ENCODE measurements at regions not wholly inside any gene's neighbourhood (a gene's known extent, or its start where the extent isn't known, plus 50 kb on each side); places are given as distances from the start of the nearest gene placed in this dataset.

DNA sequence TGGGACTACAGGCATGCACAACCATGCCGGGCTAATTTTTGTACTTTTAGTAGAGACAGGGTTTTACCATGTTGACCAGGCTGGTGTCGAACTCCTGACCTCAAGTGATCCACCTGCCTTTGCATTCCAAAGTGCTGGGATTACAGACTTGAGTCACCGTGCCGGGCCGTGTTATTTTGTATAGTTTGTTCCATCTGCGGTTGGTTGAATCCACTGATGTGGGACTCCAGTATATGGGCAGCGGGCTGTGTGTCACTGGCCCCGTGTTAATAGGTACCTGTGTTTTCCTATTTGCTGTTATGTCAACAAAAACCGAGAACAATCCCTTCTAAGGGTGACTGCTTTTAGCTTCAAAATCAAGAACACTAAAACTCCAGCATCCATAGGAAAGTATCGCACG lies 297.6 kb upstream of the PITRM1 start:
- intact Hi-C loops (cut with micrococcal nuclease) = no loop called here
- no peak overlapping the region for H3K27ac Mint-ChIP-seq
- H3K9me3 Mint-ChIP-seq = peaks cover 3% of the 10 kb centered on the region
- no peak for DNase-seq
- H3K4me3 Mint-ChIP-seq = no peak overlapping the region
- H3K27me3 Mint-ChIP-seq = peaks cover 6% of the 10 kb centered on the region
- H3K36me3 Mint-ChIP-seq (ENCODE audit: low read depth) = no peaks in the 10 kb centered on the region
- H3K4me1 Mint-ChIP-seq = peaks cover 55% of the 10 kb centered on the region

DNA sequence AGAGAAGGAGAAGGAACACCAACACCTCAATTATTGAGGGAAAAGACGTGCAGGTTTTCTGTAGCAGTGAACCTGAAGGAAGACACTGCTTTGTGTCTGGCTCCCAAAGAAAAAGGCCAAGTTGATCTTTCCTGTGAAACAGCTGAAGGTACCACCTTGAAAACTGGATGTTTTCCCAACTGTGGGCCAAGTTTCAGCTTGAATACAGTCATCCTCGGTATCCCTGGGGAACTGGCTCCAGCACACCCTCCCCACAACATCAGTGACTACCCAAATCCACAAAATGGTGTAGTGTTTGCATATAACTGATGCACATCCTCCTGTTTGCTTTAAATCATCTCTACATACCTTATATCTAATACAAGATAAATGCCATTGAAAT lies 297.0 kb upstream of the PITRM1 start:
- DNase-seq = no peak
- no peak overlapping the region for H3K27ac Mint-ChIP-seq
- H3K36me3 Mint-ChIP-seq (ENCODE audit: low read depth) = no peaks in the 10 kb centered on the region
- peaks cover 59% of the 10 kb centered on the region for H3K4me1 Mint-ChIP-seq
- H3K9me3 Mint-ChIP-seq = peaks cover 3% of the 10 kb centered on the region
- H3K27me3 Mint-ChIP-seq = peaks cover 2% of the 10 kb centered on the region
- intact Hi-C loops (cut with micrococcal nuclease) = loop anchor here (2.0 to 5.0 kb wide), 6 partner anchors 153 to 1183 kb away; no protein-coding TSS in a partner anchor
- H3K4me3 Mint-ChIP-seq = peak overlapping the region; percentile 82

DNA sequence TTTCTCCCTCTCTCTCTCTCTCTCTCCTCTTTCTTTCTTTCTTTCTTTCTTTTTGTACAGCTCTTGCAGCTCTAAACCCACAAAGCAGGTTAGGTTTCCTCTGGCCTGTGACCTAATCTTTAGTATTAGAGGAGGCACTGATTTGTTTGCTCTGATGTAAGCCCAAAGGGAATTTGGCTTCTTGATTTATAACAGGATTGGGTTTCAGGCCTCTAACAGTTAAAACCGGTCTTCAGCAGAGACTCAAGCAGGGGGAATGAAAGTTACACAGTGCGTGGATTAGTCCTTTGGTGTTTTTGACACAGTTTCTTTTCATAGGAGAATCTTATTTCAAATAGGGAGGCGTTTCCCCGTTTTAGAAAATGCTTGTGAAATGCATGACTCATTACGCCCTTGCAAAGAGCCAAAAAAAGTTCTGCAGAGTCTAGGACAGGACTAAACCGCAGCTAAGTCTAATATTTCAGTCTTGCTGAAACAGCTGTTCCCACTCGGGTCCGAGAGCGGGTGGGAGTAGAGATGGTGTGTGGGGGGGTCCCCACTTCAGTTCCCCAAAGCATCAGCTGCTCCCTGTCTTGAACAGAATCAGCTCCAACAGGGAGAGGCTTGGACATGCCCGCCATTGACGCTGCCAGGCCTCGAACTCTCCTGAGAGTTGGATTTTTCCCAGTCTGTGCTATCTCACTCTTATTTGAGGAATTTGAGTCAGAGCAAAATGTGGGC lies 296.5 kb upstream of the PITRM1 start:
- intact Hi-C loops (cut with micrococcal nuclease) = loop anchor here (1.0 to 5.0 kb wide), 8 partner anchors 8 to 1183 kb away; no protein-coding TSS in a partner anchor
- Mint-ChIP-seq H3K4me3 (peak overlapping the region; percentile 82), H3K9me3 (peaks cover 3% of the 10 kb centered on the region), H3K4me1 (peaks cover 57% of the 10 kb centered on the region), H3K27ac (peak overlapping the region; percentile 96), H3K27me3 (peaks cover 2% of the 10 kb centered on the region), H3K36me3 (ENCODE audit: low read depth) (no peaks in the 10 kb centered on the region)
- DNase-seq = no peak

DNA sequence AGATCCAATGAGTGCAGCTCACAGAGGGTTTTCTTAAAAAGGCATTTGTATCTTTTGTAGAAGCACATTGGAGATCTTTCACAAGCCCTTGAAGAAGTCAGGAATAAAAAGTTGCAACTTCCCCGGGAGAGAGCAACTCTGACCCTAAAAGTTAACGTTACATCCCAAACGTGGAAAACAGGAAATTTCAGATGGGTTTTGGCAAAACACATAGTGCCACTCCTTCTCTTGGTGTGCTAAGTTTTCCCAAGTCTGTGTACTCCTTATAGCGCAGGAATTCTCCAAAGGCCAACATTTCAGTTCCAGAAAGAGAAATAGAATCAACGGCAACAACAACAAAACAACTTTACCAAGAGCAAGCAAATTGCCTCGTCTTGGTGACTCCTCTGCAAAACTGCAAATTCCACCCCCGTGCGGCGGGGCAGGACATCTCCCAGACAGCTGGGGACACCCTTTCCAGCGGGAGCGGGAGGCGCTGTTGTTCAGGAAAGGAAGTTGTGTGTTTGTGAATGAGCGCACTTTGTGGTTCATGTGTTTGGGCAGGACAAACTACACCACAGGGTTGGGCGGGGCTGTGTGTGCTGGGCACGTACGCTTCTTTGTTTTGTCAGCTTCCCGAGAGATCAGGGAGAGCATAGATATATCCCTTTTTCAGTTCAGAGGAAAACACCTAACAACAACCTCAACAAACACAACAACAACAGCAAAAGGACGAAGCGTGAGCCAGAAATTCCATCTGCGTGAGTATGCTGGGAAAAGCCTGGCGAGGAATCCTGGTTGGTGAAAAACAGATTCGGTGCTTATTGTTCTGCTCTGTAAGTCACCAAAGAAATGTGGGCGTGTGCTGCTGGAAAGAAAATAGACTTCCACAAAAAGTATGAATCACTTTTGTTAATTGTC lies 294.7 kb upstream of the PITRM1 start:
- Mint-ChIP-seq H3K27me3 (no peaks in the 10 kb centered on the region), H3K4me1 (peaks cover 51% of the 10 kb centered on the region), H3K4me3 (peak overlapping the region; percentile 82), H3K9me3 (peaks cover 7% of the 10 kb centered on the region), H3K27ac (peak overlapping the region; percentile 96), H3K36me3 (ENCODE audit: low read depth) (no peaks in the 10 kb centered on the region)
- intact Hi-C loops (cut with micrococcal nuclease) = loop anchor here (5.0 kb wide), 5 partner anchors 240 to 1185 kb away; no protein-coding TSS in a partner anchor
- DNase-seq = peak; percentile 79

DNA sequence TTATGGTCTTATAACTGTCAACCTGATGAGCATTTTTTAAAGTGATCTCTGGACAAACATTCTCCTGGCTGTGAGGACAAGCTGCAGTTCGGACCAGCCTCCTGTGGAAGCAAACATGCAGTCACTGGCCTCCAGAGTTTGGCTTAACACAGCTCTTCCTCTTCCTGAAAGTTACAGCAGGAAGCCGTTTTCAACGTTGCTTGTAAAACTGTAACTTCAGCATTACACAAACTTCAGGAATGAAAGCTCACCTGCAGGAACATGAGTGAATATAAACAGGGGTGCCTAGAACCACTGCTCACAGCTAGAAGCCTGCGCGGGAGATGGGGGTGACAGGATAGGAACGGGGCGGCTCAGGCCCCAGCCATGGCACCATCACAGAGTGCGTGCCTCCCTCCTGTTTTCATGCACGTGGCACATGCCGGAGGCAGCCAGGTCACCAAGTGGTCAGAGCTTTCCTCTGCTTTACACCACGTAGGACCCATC lies 292.9 kb upstream of the PITRM1 start:
- Mint-ChIP-seq H3K36me3 (ENCODE audit: low read depth) (no peaks in the 10 kb centered on the region), H3K9me3 (peaks cover 10% of the 10 kb centered on the region), H3K4me3 (peak overlapping the region; percentile 36), H3K27ac (no peak overlapping the region), H3K4me1 (peaks cover 42% of the 10 kb centered on the region), H3K27me3 (no peaks in the 10 kb centered on the region)
- intact Hi-C loops (cut with micrococcal nuclease) = loop anchor here (5.0 kb wide), 5 partner anchors 238 to 1187 kb away; no protein-coding TSS in a partner anchor
- no peak for DNase-seq

DNA sequence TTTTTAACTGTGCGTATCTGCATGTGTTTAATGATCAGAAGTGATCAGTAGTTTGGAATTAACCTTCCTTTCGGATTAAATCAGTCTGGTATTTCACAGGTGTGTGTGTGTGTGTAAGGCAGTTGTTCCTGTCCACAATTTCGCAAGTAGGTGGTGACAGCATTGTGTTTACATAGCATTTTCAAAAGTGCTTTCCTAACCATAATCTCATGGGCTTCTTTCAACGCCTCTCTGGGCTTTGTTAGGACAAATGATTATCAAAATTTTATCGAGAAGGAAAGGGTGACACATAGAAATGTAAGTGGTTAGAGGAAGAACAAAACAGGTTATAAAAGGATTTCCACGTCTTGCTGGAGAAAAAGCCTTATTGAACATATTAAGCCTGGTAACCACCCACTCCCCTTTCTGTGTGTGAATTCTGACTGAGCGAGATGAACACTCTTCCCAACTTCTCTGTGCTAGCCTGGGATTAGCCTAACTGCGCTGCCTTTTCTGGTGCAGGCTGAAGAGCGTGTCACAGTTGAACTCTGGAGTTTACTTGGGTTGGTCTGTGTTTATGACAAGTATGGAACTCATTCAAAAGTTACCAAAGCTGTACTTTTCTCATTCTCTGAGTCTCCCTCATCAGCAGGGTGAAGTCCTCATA lies 292.3 kb upstream of the PITRM1 start:
- no peak overlapping the region for H3K4me3 Mint-ChIP-seq
- H3K27me3 Mint-ChIP-seq = no peaks in the 10 kb centered on the region
- DNase-seq = no peak
- intact Hi-C loops (cut with micrococcal nuclease) = loop anchor here (5.0 kb wide), 5 partner anchors 238 to 1187 kb away; no protein-coding TSS in a partner anchor
- peaks cover 10% of the 10 kb centered on the region for H3K9me3 Mint-ChIP-seq
- peaks cover 41% of the 10 kb centered on the region for H3K4me1 Mint-ChIP-seq
- no peak overlapping the region for H3K27ac Mint-ChIP-seq
- H3K36me3 Mint-ChIP-seq (ENCODE audit: low read depth) = no peaks in the 10 kb centered on the region

DNA sequence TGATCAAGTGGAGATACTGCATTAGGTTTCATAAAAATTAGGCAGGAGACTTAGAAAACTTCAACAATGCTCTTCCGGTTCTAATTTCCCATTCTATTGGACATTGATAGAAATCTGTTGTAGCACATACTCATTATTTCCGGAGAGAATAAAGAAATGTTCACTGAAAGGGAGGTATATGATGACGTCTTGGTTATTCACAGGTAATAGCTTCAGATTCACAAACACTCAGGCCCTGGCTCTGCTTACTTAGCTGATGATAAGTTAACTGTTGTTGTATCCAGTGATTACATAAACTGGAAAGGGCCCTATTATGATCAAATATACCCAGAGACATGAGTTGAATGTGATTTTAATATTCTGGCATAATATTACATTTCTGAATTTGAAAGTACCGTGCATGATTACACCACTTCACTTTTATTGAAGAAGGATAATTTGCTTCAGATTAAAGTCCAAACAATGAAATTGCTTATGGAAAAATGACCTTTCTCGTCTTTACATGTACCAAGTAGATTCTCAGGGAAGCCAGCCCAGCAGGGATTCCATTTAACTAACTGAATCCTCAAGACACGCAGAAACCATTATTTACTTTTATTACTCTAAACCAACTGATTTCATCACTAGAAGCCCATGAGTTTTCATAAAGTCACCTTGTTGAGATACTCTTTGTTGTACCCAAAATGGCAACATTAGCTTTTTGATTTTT lies 288.0 kb upstream of the PITRM1 start:
- Mint-ChIP-seq H3K27me3 (peaks cover 2% of the 10 kb centered on the region), H3K4me3 (no peak overlapping the region), H3K36me3 (ENCODE audit: low read depth) (peaks cover 2% of the 10 kb centered on the region), H3K9me3 (peaks cover 17% of the 10 kb centered on the region), H3K27ac (no peak overlapping the region), H3K4me1 (peaks cover 15% of the 10 kb centered on the region)
- DNase-seq = no peak
- intact Hi-C loops (cut with micrococcal nuclease) = no loop called here

DNA sequence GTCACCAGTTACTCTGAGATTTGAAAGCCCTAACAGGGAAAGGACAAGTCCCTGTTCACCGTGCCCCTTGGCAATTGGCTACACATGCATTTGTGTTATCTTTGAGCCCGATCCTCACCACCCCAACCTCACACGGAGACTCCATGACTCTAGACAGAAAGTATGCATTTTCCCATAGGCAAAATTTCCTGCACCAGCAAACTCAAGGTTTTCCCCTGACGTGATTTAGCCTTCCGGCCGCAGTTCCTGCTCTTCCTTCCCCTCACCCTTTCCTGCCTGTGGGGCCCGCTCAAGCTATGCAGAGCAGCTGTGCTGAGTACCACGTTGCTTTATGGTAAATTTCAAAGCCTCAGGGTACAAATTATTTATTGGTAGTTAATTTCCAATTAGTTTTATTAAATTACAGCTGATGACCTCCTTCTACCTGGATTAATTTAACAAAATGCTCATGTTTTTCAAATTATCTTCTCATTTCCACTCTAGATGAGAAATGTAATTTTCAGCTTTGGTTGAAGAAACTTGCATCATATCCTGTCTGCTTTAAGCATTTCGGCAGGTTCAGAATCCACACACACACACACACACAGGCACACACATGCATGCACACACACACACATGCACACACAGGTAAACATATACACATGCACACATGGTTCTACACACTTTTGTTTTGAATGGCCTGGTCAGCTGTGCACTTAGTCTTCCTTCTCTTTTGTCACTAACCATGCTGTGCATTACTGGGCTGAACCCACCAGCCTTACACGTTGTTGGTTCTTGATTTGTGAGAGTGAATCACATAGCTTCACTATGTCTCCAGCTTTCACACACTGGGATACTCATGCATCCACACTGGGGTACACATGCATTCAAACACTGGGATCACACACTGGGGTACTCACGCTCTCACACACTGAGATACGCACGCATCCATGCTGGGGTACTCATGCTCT lies 283.1 kb upstream of the PITRM1 start:
- Mint-ChIP-seq H3K27ac (peak overlapping the region; percentile 66), H3K36me3 (ENCODE audit: low read depth) (peaks cover 2% of the 10 kb centered on the region), H3K27me3 (peaks cover 7% of the 10 kb centered on the region), H3K4me3 (peak overlapping the region; percentile 37), H3K4me1 (peaks cover 30% of the 10 kb centered on the region), H3K9me3 (peaks cover 7% of the 10 kb centered on the region)
- no peak for DNase-seq
- intact Hi-C loops (cut with micrococcal nuclease) = no loop called here

DNA sequence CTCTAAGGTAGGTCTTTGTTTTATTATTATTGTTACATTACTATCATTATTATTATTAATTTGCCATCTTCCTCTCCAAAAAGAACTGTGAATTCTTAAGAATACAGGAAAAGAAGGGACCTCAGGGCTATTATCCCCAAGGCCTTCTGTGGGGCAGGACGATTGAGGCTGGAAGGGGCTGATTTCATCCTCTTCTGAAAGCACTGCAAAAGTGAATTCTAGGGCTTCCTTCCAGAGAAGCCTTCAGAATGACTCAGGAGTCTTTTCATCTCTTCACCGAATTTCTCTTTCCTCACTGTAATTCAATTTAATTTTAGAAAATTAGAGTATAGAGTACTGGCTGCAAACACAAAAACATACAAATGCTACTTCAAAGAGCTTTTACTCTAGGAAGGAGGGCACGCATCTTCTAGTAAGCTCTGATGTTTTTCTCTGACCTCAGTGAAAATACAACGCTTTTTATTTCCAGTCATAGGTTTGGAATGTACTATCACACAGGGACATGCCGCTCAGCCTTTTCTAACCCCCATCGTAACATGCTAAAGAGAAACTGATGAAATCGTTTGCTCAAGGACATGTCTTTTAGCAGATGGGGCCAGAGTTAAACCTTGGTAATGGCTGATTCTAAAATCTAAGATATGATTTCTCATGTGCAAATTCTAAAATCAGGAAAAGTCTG lies 280.2 kb upstream of the PITRM1 start:
- peaks cover 20% of the 10 kb centered on the region for H3K27me3 Mint-ChIP-seq
- no peak overlapping the region for H3K27ac Mint-ChIP-seq
- H3K4me3 Mint-ChIP-seq = no peak overlapping the region
- peaks cover 30% of the 10 kb centered on the region for H3K4me1 Mint-ChIP-seq
- peaks cover 4% of the 10 kb centered on the region for H3K9me3 Mint-ChIP-seq
- no peak for DNase-seq
- peaks cover 2% of the 10 kb centered on the region for H3K36me3 Mint-ChIP-seq (ENCODE audit: low read depth)
- intact Hi-C loops (cut with micrococcal nuclease) = no loop called here

DNA sequence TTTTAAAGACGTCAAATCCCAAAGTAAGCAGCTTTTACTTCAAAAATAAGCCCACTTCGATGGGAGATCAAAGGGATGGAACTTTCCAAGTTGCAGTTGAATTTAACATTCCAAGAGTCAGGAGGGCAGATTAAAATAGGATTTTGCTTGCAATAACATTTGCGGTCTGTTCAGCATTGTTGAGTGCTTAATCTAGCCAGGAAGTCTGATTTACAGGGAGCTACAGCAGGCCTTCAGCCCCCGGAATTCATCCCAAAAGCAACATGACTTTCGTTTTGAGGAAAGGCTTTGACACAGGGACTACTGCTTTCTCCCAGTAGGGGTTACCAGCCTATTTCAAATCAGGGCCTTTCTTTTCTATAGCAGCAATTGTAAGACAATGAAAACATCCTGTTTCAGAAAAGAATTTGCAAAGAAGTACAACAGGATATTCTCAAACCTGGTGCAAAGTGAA lies 279.6 kb upstream of the PITRM1 start:
- no peak overlapping the region for H3K4me3 Mint-ChIP-seq
- peaks cover 30% of the 10 kb centered on the region for H3K4me1 Mint-ChIP-seq
- H3K36me3 Mint-ChIP-seq (ENCODE audit: low read depth) = peaks cover 2% of the 10 kb centered on the region
- no peak for DNase-seq
- H3K27me3 Mint-ChIP-seq = peaks cover 23% of the 10 kb centered on the region
- peaks cover 4% of the 10 kb centered on the region for H3K9me3 Mint-ChIP-seq
- intact Hi-C loops (cut with micrococcal nuclease) = no loop called here
- no peak overlapping the region for H3K27ac Mint-ChIP-seq

DNA sequence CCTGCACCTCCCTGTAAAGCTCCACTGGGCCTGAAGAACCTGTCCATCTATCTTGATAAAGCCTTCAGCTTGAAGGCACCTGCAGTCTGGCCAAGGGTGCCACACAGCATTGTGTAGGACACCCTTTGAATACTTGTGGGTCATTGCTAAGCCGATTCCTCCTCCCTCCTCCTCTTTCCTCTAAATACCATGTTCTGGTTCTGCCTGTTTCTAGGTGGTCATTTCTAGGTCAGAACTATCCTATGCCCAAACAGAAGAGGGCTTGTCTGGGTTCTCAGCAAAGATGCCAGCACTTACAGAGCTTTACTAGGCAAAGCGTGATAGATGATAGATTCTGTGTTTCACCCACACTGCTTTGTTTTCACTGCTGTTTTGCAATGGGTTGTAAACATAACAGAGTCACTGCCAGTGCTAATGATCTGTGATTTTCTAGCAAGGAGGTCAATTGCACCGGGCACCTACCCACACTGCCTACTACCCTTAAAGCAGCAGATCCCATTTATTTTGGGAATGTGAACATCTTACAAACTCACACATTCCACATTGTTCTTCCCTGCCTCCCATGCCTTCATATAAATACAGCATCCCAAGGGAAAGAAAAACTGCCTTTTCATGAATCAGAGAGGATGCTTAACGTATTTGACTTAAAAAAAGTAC lies 279.1 kb upstream of the PITRM1 start:
- DNase-seq = no peak
- H3K4me3 Mint-ChIP-seq = no peak overlapping the region
- H3K36me3 Mint-ChIP-seq (ENCODE audit: low read depth) = peaks cover 2% of the 10 kb centered on the region
- H3K9me3 Mint-ChIP-seq = peaks cover 4% of the 10 kb centered on the region
- H3K27ac Mint-ChIP-seq = no peak overlapping the region
- intact Hi-C loops (cut with micrococcal nuclease) = no loop called here
- H3K27me3 Mint-ChIP-seq = peaks cover 23% of the 10 kb centered on the region
- peaks cover 30% of the 10 kb centered on the region for H3K4me1 Mint-ChIP-seq

Measured in activated CD4-positive, alpha-beta T cell treated with anti-CD3 and anti-CD28 coated beads, Interleukin-2, amount 10 ng/mL, durations not matched to agents 24 days and 14 days (primary cell).